ENCODE measurements at regions not wholly inside any gene's neighbourhood (a gene's known extent, or its start where the extent isn't known, plus 50 kb on each side); places are given as distances from the start of the nearest gene placed in this dataset.

DNA sequence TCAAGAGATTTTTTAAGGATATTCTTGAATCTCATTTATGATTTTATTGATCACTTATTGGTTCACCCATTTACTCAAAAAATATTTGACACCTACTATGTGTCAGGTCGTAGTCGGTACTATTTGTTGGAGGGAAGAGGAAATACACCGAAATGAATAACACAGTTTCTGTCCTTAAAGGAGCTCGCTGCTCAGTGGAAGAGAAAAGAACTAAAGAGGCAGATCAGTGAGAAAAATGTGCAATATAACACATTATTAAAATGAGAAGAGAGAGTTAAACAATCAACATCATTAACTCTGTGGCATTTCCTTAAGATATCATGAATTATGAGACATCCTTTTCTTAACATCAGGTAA lies 56.1 kb upstream of the ADAMTS9 start:
- Mint-ChIP-seq H3K27ac (no peak overlapping the region), H3K36me3 (ENCODE audit: low read depth) (no peaks in the 10 kb centered on the region), H3K9me3 (no peaks in the 10 kb centered on the region), H3K4me3 (no peak overlapping the region), H3K4me1 (ENCODE audit: low read depth) (no peaks in the 10 kb centered on the region), H3K27me3 (no peaks in the 10 kb centered on the region)
- POLR2A ChIA-PET: no interaction called here
- CTCF ChIA-PET: no interaction called here
- no peak for ATAC-seq
- DNase-seq: no peak
- TF ChIP-seq, protein P1, sequence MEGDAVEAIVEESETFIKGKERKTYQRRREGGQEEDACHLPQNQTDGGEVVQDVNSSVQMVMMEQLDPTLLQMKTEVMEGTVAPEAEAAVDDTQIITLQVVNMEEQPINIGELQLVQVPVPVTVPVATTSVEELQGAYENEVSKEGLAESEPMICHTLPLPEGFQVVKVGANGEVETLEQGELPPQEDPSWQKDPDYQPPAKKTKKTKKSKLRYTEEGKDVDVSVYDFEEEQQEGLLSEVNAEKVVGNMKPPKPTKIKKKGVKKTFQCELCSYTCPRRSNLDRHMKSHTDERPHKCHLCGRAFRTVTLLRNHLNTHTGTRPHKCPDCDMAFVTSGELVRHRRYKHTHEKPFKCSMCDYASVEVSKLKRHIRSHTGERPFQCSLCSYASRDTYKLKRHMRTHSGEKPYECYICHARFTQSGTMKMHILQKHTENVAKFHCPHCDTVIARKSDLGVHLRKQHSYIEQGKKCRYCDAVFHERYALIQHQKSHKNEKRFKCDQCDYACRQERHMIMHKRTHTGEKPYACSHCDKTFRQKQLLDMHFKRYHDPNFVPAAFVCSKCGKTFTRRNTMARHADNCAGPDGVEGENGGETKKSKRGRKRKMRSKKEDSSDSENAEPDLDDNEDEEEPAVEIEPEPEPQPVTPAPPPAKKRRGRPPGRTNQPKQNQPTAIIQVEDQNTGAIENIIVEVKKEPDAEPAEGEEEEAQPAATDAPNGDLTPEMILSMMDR (IDR thresholded peaks at IDR 0.05): no peak
- intact Hi-C loops (cut with micrococcal nuclease): no loop called here

DNA sequence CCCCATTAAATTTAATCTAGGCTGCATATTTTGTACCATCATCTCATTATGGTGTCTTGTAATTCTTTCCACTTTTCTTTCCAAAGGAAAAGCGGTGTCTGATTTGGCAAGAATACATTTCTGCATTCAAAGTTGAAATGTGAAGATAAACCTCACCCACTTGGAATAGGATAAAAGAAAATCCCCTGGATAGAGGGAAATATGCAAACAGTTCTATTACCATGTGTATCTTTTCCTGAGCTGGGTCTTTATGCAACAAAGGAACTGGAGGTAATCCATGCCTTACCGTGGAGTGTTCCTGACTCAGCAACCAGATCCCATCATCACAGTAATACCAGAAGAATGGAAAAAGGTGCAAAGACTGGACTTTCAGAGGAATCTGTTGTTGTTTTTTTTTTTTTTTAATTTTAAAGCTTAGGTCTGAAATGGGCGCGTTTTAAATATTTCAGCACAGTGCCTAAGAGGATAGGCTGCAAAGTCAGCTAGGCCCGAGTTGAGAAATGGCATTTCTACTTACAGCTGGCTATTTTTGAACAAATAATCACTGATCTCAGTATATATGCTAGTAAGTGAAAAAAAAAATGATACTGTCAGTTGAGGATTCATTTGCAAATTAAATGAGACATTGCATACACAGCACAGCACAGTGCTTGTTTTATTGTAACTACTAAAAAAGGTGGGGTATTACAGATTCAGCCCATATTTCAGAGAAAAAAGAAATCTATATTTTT lies 55.5 kb upstream of the ADAMTS9 start:
- Mint-ChIP-seq H3K4me3 (no peak overlapping the region), H3K4me1 (ENCODE audit: low read depth) (no peaks in the 10 kb centered on the region), H3K27ac (no peak overlapping the region), H3K36me3 (ENCODE audit: low read depth) (no peaks in the 10 kb centered on the region), H3K27me3 (no peaks in the 10 kb centered on the region), H3K9me3 (no peaks in the 10 kb centered on the region)
- DNase-seq (no peak), ATAC-seq (no peak)
- POLR2A ChIA-PET: no interaction called here
- TF ChIP-seq, protein P1 (IDR thresholded peaks at IDR 0.05): no peak
- CTCF ChIA-PET: no interaction called here
- intact Hi-C loops (cut with micrococcal nuclease): no loop called here

DNA sequence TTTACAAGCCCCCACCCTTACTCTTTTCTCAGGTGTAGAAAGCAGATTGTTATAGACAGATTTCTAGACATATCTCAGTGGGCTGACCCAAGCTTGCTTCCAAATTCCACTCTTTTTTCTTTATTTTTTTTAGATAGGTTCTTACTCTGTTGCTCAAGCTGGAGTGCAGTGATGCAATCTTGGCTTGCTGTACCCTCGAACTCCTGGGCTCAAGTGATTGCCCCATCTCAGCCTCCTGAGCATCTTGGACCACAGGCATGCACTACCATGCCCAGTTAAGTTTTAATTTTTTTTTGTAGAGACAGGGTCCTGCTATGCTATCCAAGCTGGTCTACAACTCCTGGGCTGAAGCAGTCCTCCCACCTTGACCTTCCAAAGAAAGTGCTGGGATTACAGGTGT lies 53.5 kb upstream of the ADAMTS9 start:
- intact Hi-C loops (cut with micrococcal nuclease): no loop called here
- Mint-ChIP-seq H3K27ac (no peak overlapping the region), H3K36me3 (ENCODE audit: low read depth) (no peaks in the 10 kb centered on the region), H3K27me3 (no peaks in the 10 kb centered on the region), H3K9me3 (no peaks in the 10 kb centered on the region), H3K4me3 (no peak overlapping the region), H3K4me1 (ENCODE audit: low read depth) (no peaks in the 10 kb centered on the region)
- ChIA-PET CTCF (interaction anchor here (1.1 kb wide), 1 partner anchor 210 kb away, joined by 3 read pairs; no protein-coding TSS in a partner anchor), POLR2A (no interaction called here)
- TF ChIP-seq, protein P1 (IDR thresholded peaks at IDR 0.05): no peak
- ATAC-seq (no peak), DNase-seq (no peak)

DNA sequence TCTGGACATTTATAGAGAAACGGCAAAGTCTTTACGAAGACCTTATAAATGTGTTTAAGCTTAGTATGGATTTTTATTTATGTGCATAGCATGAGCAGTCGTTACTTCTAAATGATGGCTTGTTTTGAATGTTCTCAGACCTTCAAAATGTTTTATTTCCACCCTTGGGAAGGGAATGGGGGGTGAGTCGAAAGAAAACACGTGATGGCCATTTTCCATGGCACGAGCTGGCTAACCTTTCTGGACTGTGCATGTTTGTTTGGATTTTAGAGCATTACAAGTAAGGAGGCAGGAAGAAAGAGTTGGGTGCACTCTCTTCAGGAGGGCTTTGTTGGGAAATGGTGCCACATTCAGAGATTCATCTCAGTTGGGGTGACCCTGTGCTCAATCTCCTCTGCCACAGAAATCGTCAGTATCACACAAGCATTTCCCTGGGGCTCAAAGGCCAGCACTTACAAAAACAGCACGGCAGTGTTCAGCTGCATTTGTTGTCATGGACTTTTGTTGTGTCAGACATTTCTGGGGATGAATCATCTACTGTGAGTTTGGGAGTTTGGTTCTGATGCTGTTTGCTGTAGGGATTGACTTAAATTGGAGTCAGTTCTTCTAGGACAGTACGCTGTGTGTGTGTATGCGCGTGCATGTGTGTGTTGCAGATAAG lies 52.3 kb upstream of the ADAMTS9 start:
- TF ChIP-seq, protein P1 (IDR thresholded peaks at IDR 0.05): no peak
- ChIA-PET POLR2A (no interaction called here), CTCF (no interaction called here)
- H3K27me3 Mint-ChIP-seq: no peaks in the 10 kb centered on the region
- no peaks in the 10 kb centered on the region for H3K9me3 Mint-ChIP-seq
- H3K36me3 Mint-ChIP-seq (ENCODE audit: low read depth): no peaks in the 10 kb centered on the region
- intact Hi-C loops (cut with micrococcal nuclease): no loop called here
- DNase-seq (no peak), ATAC-seq (no peak)
- H3K27ac Mint-ChIP-seq: no peak overlapping the region
- no peak overlapping the region for H3K4me3 Mint-ChIP-seq
- H3K4me1 Mint-ChIP-seq (ENCODE audit: low read depth): no peaks in the 10 kb centered on the region
